LNCaP clone FGC (cell line): ENCODE measurements at regions not wholly inside any gene's neighbourhood (a gene's known extent, or its start where the extent isn't known, plus 50 kb on each side); places are given as distances from the start of the nearest gene placed in this dataset.
A peak's percentile ranks its signal among the peaks of the same experiment; 100 is the strongest.

ENCODE experiments used
- DNase-seq: peaks from one replicate; pipeline ENCODE4 v3.0.0-alpha.2; 2011; ENCODE audit warnings: low read depth
- H3K4me3 ChIP-seq: 2 replicates; pipeline ENCODE4 v1.5.1; 2011; ENCODE audit warnings: mild to moderate bottlenecking, low read depth, low read length, control low read depth
- CTCF ChIP-seq: IDR thresholded peaks from 2 replicates; pipeline ENCODE4 v1.5.1; 2012; ENCODE audit warnings: mild to moderate bottlenecking; ENCODE audit not compliant: control insufficient read depth, insufficient read depth; ENCODE audit errors: extremely low read depth

GRCh38 chr2:222797871-222798270 lies 63.0 kb upstream of the ACSL3 start:
- no peak overlapping the region for H3K4me3 ChIP-seq
- DNase-seq, result no peak

GRCh38 chr2:222798528-222798927 lies 62.3 kb upstream of the ACSL3 start:
- DNase-seq, result no peak
- no peak overlapping the region for H3K4me3 ChIP-seq

More at GRCh38 chr2:222797871-222798270, 63.0 kb upstream of the ACSL3 start:
- TF ChIP-seq CTCF, result no peak

GRCh38 chr2:222799262-222799918 lies 61.4 kb upstream of the ACSL3 start:
- DNase-seq, result peak; percentile 77
- no peak for TF ChIP-seq CTCF
- no peak overlapping the region for H3K4me3 ChIP-seq

More at GRCh38 chr2:222798528-222798927, 62.3 kb upstream of the ACSL3 start:
- TF ChIP-seq CTCF, result no peak

GRCh38 chr2:222802514-222803196 lies 58.2 kb upstream of the ACSL3 start:
- DNase-seq, result peak; percentile 72
- H3K4me3 ChIP-seq, result no peak overlapping the region
- TF ChIP-seq CTCF, result no peak

GRCh38 chr2:222804351-222804750 lies 56.5 kb upstream of the ACSL3 start:
- no peak for DNase-seq
- TF ChIP-seq CTCF, result no peak
- no peak overlapping the region for H3K4me3 ChIP-seq

- DNase-seq, result no peak
- H3K4me3 ChIP-seq, result no peak overlapping the region
Measured at GRCh38 chr2:222805591-222806304, 55.1 kb upstream of the ACSL3 start.

More at GRCh38 chr2:222805591-222806304, 55.1 kb upstream of the ACSL3 start:
- no peak for TF ChIP-seq CTCF
